HEK293T (cell line): ENCODE measurements at regions not wholly inside any gene's neighbourhood (a gene's known extent, or its start where the extent isn't known, plus 50 kb on each side); places are given as distances from the start of the nearest gene placed in this dataset.
"Not testable (repeated sequence)": the region's sequence is repeated elsewhere in the genome, so short reads cannot be mapped to it uniquely, and the experiment has no call there.

Experiments used
- CTBP1 ChIP-seq: fragments of 450-650 bp; IDR thresholded peaks from 2 replicates; pipeline ENCODE4 v1.6.1; 2016; ENCODE audit warnings: borderline replicate concordance
- FOXA1 ChIP-seq: fragments of 450-650 bp; IDR thresholded peaks from 2 replicates; pipeline ENCODE4 v1.6.1; 2016; ENCODE audit warnings: mild to moderate bottlenecking
- SP1 ChIP-seq: fragments of 450-650 bp; IDR thresholded peaks from 2 replicates; pipeline ENCODE4 v1.6.1; 2017
- SUZ12 ChIP-seq: fragments of 450-650 bp; IDR thresholded peaks from 2 replicates; pipeline ENCODE4 v1.6.1; 2016; ENCODE audit warnings: mild to moderate bottlenecking
- TARDBP ChIP-seq: fragments of 450-650 bp; IDR thresholded peaks from 2 replicates; pipeline ENCODE4 v1.6.1; 2016
- ZNF384 ChIP-seq: fragments of 450-650 bp; IDR thresholded peaks from 2 replicates; pipeline ENCODE4 v1.6.1; 2016

- TF ChIP-seq CTBP1, TARDBP, SP1, ZNF384, FOXA1, SUZ12: not testable (repeated sequence)
Observed at GRCh38 chr15:20591936-20592335, 50.3 kb upstream of the GOLGA6L6 start.
